Gastrocnemius medialis (tissue), 4 donors: ENCODE measurements at regions not wholly inside any gene's neighbourhood (a gene's known extent, or its start where the extent isn't known, plus 50 kb on each side); places are given as distances from the start of the nearest gene placed in this dataset.

ENCODE experiments used
- ATAC-seq, 2 donors: fragments of 150-250 bp; one replicate each; pipeline ENCODE4 v1.9.1; 2016
- DNase-seq, 2 donors: peaks; one replicate each; pipeline ENCODE4 v3.0.0-alpha.2; 2019
- H3K27ac ChIP-seq, 4 donors: fragments of 200-600 bp; sonication (generic); 1 replicate in 1 of 4; 2 replicates in 3 of 4; pipeline ENCODE4 v1.5.1; 2016 to 2018; ENCODE audit warnings: mild to moderate bottlenecking in 2 of 4, moderate library complexity in 1 of 4
- H3K27me3 ChIP-seq, 3 donors: fragments of 200-600 bp; sonication (generic) in 2 of 3; 1 replicate in 1 of 3; 2 replicates in 2 of 3; pipeline versions ENCODE4 v1.5.1 to v1.6.0; 2016 to 2019; ENCODE audit warnings: mild to moderate bottlenecking in 1 of 3, moderate library complexity in 1 of 3
- H3K36me3 ChIP-seq, 2 donors: fragments of 200-600 bp; sonication (generic) in 1 of 2; one replicate each; pipeline ENCODE4 v1.5.1; 2017 to 2018
- H3K4me1 ChIP-seq, 2 donors: fragments of 200-600 bp; sonication (generic) in 1 of 2; one replicate each; pipeline ENCODE4 v1.5.1; 2016 to 2017; ENCODE audit warnings: mild to moderate bottlenecking in 2 of 2
- H3K4me3 ChIP-seq, 4 donors: fragments of 200-600 bp; sonication (generic) in 3 of 4; 1 replicate in 1 of 4; 2 replicates in 3 of 4; pipeline ENCODE4 v1.5.1; 2016 to 2019; ENCODE audit warnings: mild to moderate bottlenecking in 2 of 4
- H3K9me3 ChIP-seq, 3 donors: fragments of 200-600 bp; sonication (generic) in 2 of 3; 1 replicate in 1 of 3; 2 replicates in 2 of 3; pipeline ENCODE4 v1.5.1; 2016 to 2019
- CTCF ChIP-seq, 5 experiments: fragments of 450-650 bp in 3 of 5; fragments of 200-600 bp in 2 of 5; sonication (generic) in 2 of 5; IDR thresholded peaks in 4 of 5; conservative IDR thresholded peaks in 1 of 5; 1 replicate in 4 of 5; 2 replicates in 1 of 5; pipeline ENCODE4 v1.5.1; 2016 to 2019; ENCODE audit warnings: antibody characterized with exemption in 5 of 5, mild to moderate bottlenecking in 3 of 5, moderate library complexity in 3 of 5
- POLR2A ChIP-seq, 2 donors: fragments of 450-650 bp; IDR thresholded peaks; one replicate each; pipeline ENCODE4 v1.6.1; 2017; ENCODE audit warnings: antibody characterized with exemption in 2 of 2, mild to moderate bottlenecking in 2 of 2, moderate library complexity in 2 of 2
- in situ Hi-C, 4 donors: fragments of 200-750 bp; cut with MboI; loops; one replicate each; pipeline versions ENCODE4 v1.15.0 to v1.8.0; 2017; ENCODE audit warnings: low sequenced_read_pairs in 4 of 4
- intact Hi-C: fragments of 100-400 bp; cut with DNase I; formaldehyde crosslinking; loops from one replicate; pipeline ENCODE4 v1.15.1; 2023; ENCODE audit warnings: low total_unique reads

GRCh38 chr3:96069065-96069464 lies 745.3 kb upstream of the EPHA6 start:
- no peak for ATAC-seq
- in situ Hi-C loops: no loop called here

GRCh38 chr3:96070678-96071077 lies 743.7 kb upstream of the EPHA6 start:
- in situ Hi-C loops: no loop called here
- DNase-seq: no peak
- TF ChIP-seq CTCF (IDR thresholded peaks at IDR 0.05 in 4 of 5, conservative IDR thresholded peaks at IDR 0.05 in 1 of 5) (no peak), POLR2A (IDR thresholded peaks at IDR 0.05) (no peak)
- Histone ChIP-seq H3K9me3 (no peaks in the 10 kb centered on the region), H3K36me3 (no peaks in the 10 kb centered on the region), H3K27me3 (no peaks in the 10 kb centered on the region), H3K27ac (no peak overlapping the region), H3K4me1 (no peaks in the 10 kb centered on the region), H3K4me3 (no peak overlapping the region)
- intact Hi-C loops: no loop called here
- ATAC-seq: no peak

More at GRCh38 chr3:96069065-96069464, 745.3 kb upstream of the EPHA6 start:
- Histone ChIP-seq H3K9me3 (no peaks in the 10 kb centered on the region), H3K4me1 (no peaks in the 10 kb centered on the region), H3K27me3 (no peaks in the 10 kb centered on the region), H3K27ac (no peak overlapping the region), H3K4me3 (no peak overlapping the region), H3K36me3 (no peaks in the 10 kb centered on the region)
- DNase-seq: no peak
- no peak for TF ChIP-seq CTCF (IDR thresholded peaks at IDR 0.05 in 4 of 5, conservative IDR thresholded peaks at IDR 0.05 in 1 of 5)
- TF ChIP-seq POLR2A (IDR thresholded peaks at IDR 0.05): no peak
- intact Hi-C loops: no loop called here

- no peaks in the 10 kb centered on the region for H3K4me1 ChIP-seq
- no peaks in the 10 kb centered on the region for H3K9me3 ChIP-seq
- ATAC-seq: no peak
- H3K4me3 ChIP-seq: no peak overlapping the region
- intact Hi-C loops: no loop called here
- in situ Hi-C loops: no loop called here
- H3K36me3 ChIP-seq: no peaks in the 10 kb centered on the region
- peak in 1 of 2 donors; percentile 15 for DNase-seq
- no peak overlapping the region for H3K27ac ChIP-seq
- no peaks in the 10 kb centered on the region for H3K27me3 ChIP-seq
- TF ChIP-seq POLR2A (IDR thresholded peaks at IDR 0.05): no peak
- no peak for TF ChIP-seq CTCF (IDR thresholded peaks at IDR 0.05 in 4 of 5, conservative IDR thresholded peaks at IDR 0.05 in 1 of 5)
Observed at GRCh38 chr3:96071097-96071496, 743.3 kb upstream of the EPHA6 start.

GRCh38 chr3:96072226-96072625 lies 742.2 kb upstream of the EPHA6 start:
- in situ Hi-C loops (no loop called here), intact Hi-C loops (no loop called here)
- DNase-seq: no peak
- Histone ChIP-seq H3K9me3 (no peaks in the 10 kb centered on the region), H3K4me3 (no peak overlapping the region), H3K36me3 (no peaks in the 10 kb centered on the region), H3K27ac (no peak overlapping the region), H3K27me3 (no peaks in the 10 kb centered on the region), H3K4me1 (no peaks in the 10 kb centered on the region)
- no peak for ATAC-seq
- TF ChIP-seq CTCF (IDR thresholded peaks at IDR 0.05 in 4 of 5, conservative IDR thresholded peaks at IDR 0.05 in 1 of 5) (no peak), POLR2A (IDR thresholded peaks at IDR 0.05) (no peak)

GRCh38 chr3:96083610-96084009 lies 730.8 kb upstream of the EPHA6 start:
- intact Hi-C loops (no loop called here), in situ Hi-C loops (no loop called here)
- ATAC-seq (no peak), DNase-seq (no peak)
- H3K36me3 ChIP-seq: no peaks in the 10 kb centered on the region
- H3K4me3 ChIP-seq: no peak overlapping the region
- no peak overlapping the region for H3K27ac ChIP-seq
- H3K9me3 ChIP-seq: no peaks in the 10 kb centered on the region
- H3K27me3 ChIP-seq: no peaks in the 10 kb centered on the region
- no peak for TF ChIP-seq CTCF (IDR thresholded peaks at IDR 0.05 in 4 of 5, conservative IDR thresholded peaks at IDR 0.05 in 1 of 5)
- TF ChIP-seq POLR2A (IDR thresholded peaks at IDR 0.05): no peak
- no peaks in the 10 kb centered on the region for H3K4me1 ChIP-seq
